CD4-positive, alpha-beta T cell treated with Interleukin-6 for 4 hours (primary cell): ENCODE measurements at regions not wholly inside any gene's neighbourhood (a gene's known extent, or its start where the extent isn't known, plus 50 kb on each side); places are given as distances from the start of the nearest gene placed in this dataset.

ENCODE experiments used
- DNase-seq: peaks from one replicate; pipeline ENCODE4 v3.0.0-alpha.2; 2020; ENCODE audit warnings: mixed read lengths

DNA sequence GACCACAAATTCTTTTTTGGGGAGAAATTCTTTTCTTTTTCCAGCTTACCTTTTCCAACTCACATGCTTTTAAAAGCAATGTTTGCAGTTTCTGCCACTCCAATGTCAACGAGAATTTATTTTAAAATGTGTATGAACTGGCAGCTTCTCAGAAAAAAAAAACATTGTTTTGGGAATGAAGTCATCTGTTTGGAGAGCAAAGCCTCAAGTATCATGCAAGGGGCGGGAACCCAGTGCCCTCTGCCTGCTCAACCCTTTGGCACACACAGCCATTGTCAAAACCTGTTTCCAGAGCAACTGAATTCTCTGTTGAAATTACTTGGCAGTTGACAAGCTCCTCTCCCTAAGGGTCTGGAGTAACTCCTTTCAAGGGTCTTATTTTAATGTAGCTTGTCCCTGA is 128.5 kb downstream of the QPCT start:
- DNase-seq: no peak

DNA sequence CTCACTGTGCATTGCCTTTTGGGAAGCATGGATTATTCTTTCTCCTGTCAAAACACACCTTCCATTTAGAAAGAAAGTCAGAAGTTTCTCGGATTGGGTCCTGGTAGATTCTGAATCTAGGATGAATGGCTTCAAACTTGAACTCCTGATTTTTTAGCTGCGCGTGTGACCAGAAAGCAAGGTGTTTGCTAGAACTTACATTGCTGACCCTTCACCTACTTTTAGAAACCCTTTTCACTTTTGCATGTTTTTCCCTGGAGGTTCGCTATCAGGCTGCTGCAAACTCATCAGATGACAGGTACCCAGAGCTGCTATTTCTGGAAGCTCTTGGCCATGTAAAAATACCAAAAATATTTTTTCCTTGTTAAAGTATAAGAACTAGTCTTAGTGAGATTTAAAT is 132.0 kb downstream of the QPCT start:
- DNase-seq: no peak

DNA sequence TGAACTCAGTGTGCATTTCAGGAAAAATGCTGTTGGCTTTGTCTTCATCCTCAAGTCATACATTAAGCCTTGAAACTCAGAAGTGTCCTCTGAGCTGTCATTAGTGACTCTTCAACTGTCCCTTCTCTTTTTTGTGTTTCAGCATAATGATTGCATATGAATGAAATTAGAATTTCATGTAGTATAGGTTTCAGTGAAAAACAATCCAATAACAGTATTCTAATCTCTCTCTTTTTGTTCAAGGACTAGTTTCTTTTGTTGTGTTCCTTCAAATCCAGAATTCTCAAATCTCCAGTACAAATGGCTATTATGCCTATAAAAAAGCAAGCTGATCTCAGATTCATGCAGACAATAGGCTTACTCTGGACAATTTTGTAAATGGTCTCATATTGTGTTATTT is 133.5 kb downstream of the QPCT start:
- no peak for DNase-seq

- DNase-seq: no peak
Observed at GRCh38 chr2:37481244-37481643, 136.8 kb downstream of the QPCT start.

GRCh38 chr2:37489041-37489456 is 144.6 kb downstream of the QPCT start:
- DNase-seq: no peak

DNA sequence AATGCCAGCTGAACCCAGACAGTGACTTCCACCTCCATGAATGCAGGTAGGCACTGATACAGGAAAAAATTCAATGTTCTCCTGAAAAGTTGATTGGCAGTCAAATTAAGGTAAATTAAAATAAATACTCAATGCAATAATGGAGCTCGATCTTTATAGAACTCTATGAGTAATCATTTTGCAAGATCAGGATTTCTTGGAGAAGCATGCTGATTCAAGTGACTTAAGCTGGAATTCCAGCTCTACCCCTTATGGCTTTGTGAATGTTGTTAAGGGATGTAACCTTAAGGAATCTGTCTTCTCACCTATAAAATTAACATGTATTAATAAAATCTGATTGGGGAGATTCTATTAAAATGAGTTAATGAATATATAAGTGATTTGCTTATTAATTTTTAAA is 145.1 kb downstream of the QPCT start:
- no peak for DNase-seq

- no peak for DNase-seq
Observed at GRCh38 chr2:37493425-37493824, 149.0 kb downstream of the QPCT start.

GRCh38 chr2:37499113-37499512 is 154.7 kb downstream of the QPCT start:
- no peak for DNase-seq

GRCh38 chr2:37500031-37500430 is 155.6 kb downstream of the QPCT start:
- no peak for DNase-seq

- DNase-seq: no peak
Observed at GRCh38 chr2:37501113-37501512, 156.7 kb downstream of the QPCT start.

DNA sequence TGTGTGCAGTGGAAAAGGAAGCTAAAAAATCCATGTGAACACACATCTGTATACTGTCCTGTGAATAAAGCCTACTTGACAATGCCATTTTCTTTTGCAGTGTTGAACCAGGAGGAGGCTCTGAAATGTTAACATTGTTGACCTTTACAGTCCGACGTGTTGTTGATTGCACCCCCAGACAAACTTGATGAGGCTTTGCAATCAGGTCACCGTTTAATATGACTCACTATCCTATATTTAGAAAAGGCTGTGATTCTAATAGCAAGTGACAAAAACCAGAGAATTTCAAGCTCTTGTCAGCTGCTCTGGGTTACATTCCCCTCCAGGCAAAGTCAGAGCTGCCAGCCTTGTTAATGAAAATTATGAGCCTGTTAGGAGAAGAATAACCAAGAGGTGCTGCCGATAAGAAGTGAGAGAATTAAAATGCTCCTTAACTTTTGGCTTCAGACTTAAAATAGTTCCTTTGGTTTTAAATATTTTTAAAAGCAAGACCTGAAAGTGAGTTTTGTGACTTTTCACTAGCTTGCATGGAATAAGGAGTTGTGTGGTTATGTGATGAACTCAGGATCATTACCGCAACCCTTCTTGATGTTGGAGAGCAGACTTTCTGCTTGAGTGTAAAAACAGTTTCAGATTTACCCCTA is 162.1 kb downstream of the QPCT start:
- DNase-seq: no peak

GRCh38 chr2:37507051-37507410 is 162.6 kb downstream of the QPCT start:
- DNase-seq: no peak

- no peak for DNase-seq
Observed at GRCh38 chr2:37507703-37508102, 163.3 kb downstream of the QPCT start.

DNA sequence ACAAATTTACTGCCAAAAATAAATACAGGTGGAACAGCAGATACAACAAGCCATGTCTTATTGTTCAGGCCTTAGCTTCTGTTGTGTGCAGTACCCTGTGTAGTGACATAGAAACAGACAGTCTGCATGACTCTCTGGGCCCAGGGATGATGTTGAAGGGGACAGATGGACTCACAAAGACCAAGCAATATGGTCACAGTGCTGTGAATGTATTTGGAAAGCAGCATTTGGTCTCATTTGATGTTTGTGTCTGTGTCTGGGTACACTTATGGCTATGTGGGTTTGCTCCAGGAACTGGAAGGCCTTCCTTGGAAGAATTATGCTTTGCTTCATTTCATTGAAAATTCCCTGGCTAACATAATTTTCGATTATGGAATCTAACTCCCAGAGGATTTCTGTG is 158.5 kb downstream of the CDC42EP3 start:
- DNase-seq: no peak

DNA sequence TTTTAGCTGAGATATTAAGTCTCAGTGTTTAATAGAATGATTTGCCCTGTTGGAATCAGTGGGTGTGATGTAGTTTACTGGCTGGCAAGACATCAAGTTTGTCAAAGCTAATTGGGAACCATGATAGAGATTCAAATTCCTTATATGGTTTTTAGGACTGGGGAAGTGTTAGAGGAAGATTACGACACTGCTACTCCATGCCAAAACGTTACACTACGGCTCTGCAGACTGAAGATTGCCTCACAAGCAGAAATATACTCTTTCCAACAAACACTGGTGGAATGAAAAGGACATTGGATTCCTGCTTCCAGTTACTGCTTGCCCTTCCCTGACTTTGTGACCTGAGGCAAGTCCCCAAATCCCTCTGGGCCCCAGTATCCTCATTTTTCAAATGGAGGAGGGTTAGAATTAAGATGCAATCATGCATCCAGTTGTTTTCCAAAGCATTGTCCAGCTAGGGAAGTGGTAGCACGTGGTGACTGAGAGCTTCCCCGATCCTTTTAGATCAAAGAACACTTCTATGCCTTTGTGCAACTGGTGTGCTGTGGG is 147.6 kb downstream of the CDC42EP3 start:
- no peak for DNase-seq

GRCh38 chr2:37526323-37526722 is 145.1 kb downstream of the CDC42EP3 start:
- DNase-seq: no peak

DNA sequence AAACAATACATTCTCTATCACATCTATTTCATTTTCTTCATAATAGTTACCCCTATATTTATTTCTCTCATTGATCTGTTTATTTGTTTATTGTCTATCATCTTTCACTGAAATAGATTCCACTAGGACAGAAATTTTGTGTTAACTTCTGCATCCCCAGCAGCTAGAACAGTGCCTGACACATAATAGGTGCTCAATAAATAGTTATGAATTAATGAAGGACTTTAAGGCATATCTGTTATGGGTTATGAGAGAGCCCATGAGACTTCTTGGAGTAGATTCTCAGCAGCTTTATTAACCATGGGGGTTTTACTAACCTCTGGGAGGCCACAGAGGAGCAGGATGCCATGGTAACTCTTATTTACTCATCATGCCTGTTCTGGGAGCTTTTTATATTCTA is 144.6 kb downstream of the CDC42EP3 start:
- no peak for DNase-seq

DNA sequence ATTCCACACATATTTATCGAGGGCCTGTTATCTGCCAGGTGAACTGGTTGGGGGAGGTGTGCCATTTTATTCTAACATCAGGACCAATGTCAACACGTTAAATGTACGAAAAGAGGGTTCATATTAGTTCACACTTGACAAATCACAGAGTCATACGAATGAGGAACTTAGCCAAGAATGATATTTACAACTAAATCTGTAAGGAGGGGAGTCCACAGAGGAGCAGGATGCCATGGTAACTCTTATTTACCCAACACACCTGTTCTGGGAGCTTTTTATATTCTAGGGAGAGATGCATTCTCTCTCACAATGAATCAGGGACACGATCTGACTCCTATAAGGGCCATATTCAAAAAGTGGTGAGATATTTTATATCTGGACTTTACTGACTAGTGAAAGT is 144.1 kb downstream of the CDC42EP3 start:
- DNase-seq: no peak

DNA sequence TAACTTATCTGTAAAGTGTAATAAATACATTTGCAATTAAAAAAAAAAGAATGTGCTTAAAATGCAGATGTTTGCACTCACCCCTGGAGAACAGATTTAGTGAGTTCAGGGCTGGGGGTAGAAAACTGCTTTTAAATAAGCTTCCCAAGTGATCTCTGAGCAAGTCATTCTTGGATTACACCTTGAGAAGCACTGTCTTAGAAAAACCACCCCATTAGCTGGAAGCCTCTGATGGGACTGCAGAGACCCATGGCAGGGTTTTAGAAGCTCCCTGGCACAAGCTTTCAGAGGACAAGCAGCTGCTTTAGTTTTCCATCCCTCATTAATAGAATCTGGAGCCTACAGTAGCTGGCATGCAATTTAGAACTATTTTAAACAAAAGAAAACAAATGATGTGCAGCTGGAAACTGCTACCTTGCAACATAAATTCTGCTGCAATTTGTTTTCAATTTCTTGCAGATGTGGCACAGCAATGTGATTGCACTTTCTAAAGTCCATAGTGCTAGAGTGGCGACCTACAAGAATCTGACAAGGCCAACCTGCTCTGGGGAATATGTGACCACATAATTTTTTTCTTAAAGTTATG is 141.5 kb downstream of the CDC42EP3 start:
- no peak for DNase-seq

DNA sequence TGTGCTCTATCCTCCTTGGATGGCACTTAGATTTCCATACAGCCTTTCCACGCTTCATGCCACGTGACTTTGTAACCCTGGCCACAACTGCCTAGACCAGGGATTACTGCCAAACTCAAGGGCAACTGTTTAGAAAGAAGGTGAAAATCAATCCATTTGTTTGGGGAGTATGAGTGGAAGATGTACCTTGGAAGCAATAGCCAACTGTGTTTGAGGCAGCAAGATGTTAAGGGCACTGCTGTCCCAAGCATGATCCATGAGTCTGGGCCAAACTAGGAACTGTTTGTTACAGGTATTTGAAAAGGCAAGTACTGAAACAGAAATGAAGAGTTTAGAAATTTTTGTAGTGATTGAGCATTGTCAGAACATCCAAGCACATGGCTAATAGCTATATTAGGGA is 138.9 kb downstream of the CDC42EP3 start:
- DNase-seq: no peak

- no peak for DNase-seq
Observed at GRCh38 chr2:37537316-37537715, 134.1 kb downstream of the CDC42EP3 start.

GRCh38 chr2:37541516-37541915 is 129.9 kb downstream of the CDC42EP3 start:
- DNase-seq: no peak

DNA sequence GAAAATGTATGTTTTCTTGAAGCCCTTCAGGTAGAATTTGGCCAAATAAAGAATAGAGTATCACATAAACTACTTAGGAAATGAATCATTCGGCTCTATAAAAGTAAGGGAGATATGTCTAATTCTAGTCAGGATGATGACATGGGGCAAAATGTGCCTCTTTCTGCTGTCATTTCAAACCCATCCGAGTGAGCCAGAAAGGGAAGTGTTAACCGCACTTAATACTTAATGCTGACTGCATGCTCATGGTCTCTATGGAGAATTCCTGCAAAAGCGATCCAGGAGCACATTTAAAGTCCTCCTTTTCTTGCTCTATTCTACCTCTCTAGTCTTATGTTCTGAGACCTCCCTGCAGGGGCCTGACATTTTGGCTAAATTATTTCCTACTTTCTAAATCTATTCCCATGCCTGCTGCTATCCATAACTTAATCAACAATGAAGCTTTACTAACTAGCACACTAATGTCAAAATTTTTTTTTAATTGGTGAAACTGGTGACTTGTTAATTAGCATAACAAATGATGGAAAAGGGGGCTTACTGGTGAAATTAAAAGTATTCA is 127.4 kb downstream of the CDC42EP3 start:
- DNase-seq: no peak

- DNase-seq: no peak
Observed at GRCh38 chr2:37544591-37545031, 126.8 kb downstream of the CDC42EP3 start.

DNA sequence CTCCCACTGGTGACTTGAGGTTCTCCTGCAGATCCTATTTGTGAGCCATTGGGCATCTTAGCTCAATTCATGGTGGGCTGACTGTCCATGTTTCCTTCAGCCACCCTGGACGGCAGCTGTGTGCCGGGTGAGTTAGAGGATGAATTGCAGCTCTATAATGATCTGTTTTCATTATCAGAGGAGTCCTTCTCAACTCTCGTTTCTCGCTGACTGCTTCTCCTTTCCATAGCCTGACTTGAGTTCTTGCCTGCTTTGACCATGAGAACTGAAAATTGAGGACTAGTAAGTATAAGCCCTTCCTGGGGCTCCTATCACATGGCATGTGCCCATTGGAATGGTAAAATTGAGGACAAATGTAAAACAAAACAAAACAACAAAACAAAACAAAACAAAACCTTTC is 121.8 kb downstream of the CDC42EP3 start:
- no peak for DNase-seq
